HEK293 (cell line): ENCODE measurements at regions not wholly inside any gene's neighbourhood (a gene's known extent, or its start where the extent isn't known, plus 50 kb on each side); places are given as distances from the start of the nearest gene placed in this dataset.
A peak's percentile ranks its signal among the peaks of the same experiment; 100 is the strongest.

ENCODE experiments used
- CTCF ChIA-PET: fragments of 350-600 bp; formaldehyde crosslinking; extraction: SDS; loops from one replicate; lab custom pipeline; 2021; ENCODE audit warnings: antibody characterized with exemption; lab: Yijun Ruan, JAX
- POLR2A ChIA-PET: fragments of 300-600 bp; formaldehyde crosslinking; extraction: SDS; loops from one replicate; lab custom pipeline; 2020; ENCODE audit warnings: antibody characterized with exemption, inconsistent platforms; lab: Yijun Ruan, JAX
- H3K27ac ChIP-seq: fragments of 200-500 bp; sonication (Bioruptor generic); 2 replicates; pipeline ENCODE4 v1.5.1; 2014; ENCODE audit warnings: low read depth, low read length, control low read depth, inconsistent platforms; ENCODE audit errors: extremely low read depth
- H3K36me3 ChIP-seq, 2 experiments: fragments of 200-500 bp in 1 of 2; sonication (Bioruptor generic) in 1 of 2; 1 replicate in 1 of 2; 2 replicates in 1 of 2; pipeline ENCODE4 v1.5.1; 2014 to 2017; ENCODE audit warnings: inconsistent platforms in 2 of 2, low read length in 2 of 2; ENCODE audit not compliant: control insufficient read depth in 2 of 2, insufficient read depth in 1 of 2
- H3K4me1 ChIP-seq: fragments of 200-500 bp; sonication (Bioruptor generic); 2 replicates; pipeline ENCODE4 v1.5.1; 2014; ENCODE audit warnings: mild to moderate bottlenecking, low read length, inconsistent platforms; ENCODE audit not compliant: control insufficient read depth, insufficient read depth
- H3K4me3 ChIP-seq: 2 replicates; pipeline ENCODE4 v1.5.1; 2011; ENCODE audit warnings: low read depth, mild to moderate bottlenecking, control low read depth, low read length, moderate library complexity
- H3K9me3 ChIP-seq: fragments of 200-500 bp; sonication (Bioruptor generic); 2 replicates; pipeline ENCODE4 v1.5.1; 2014; ENCODE audit warnings: low read depth, low read length, inconsistent platforms; ENCODE audit not compliant: control insufficient read depth, insufficient read depth
- ELK4 ChIP-seq: IDR thresholded peaks from 2 replicates; pipeline ENCODE4 v1.6.1; 2011; ENCODE audit warnings: mild to moderate bottlenecking, low read depth, low read length, borderline replicate concordance
- GLI2 ChIP-seq: fragments of 450-650 bp; formaldehyde crosslinking; IDR thresholded peaks from 2 replicates; pipeline ENCODE4; 2017; ENCODE audit warnings: missing biosample characterization, missing genetic modification characterization, low read depth, borderline replicate concordance
- GLIS2 ChIP-seq: fragments of 450-650 bp; formaldehyde crosslinking; IDR thresholded peaks from 2 replicates; pipeline ENCODE4 v1.5.1; 2016; ENCODE audit warnings: missing biosample characterization, missing genetic modification characterization
- SP7 ChIP-seq: fragments of 450-650 bp; formaldehyde crosslinking; IDR thresholded peaks from 2 replicates; pipeline ENCODE4 v1.5.1; 2016; ENCODE audit warnings: missing biosample characterization, missing genetic modification characterization
- TRIM28 ChIP-seq: IDR thresholded peaks from 2 replicates; pipeline ENCODE4 v1.6.1; 2011; ENCODE audit warnings: low read length, control low read depth, borderline replicate concordance
- ZNF132 ChIP-seq: fragments of 450-650 bp; formaldehyde crosslinking; IDR thresholded peaks from 2 replicates; pipeline ENCODE4 v1.5.1; 2017; ENCODE audit warnings: missing biosample characterization, missing genetic modification characterization, borderline replicate concordance
- ZNF18 ChIP-seq: fragments of 450-650 bp; formaldehyde crosslinking; IDR thresholded peaks from 2 replicates; pipeline ENCODE4 v1.5.1; 2016; ENCODE audit warnings: missing biosample characterization, missing genetic modification characterization
- ZNF23 ChIP-seq: fragments of 450-650 bp; formaldehyde crosslinking; IDR thresholded peaks from 2 replicates; pipeline ENCODE4 v1.5.1; 2016; ENCODE audit warnings: missing biosample characterization, missing genetic modification characterization, borderline replicate concordance
- ZNF350 ChIP-seq: fragments of 450-650 bp; formaldehyde crosslinking; IDR thresholded peaks from 2 replicates; pipeline ENCODE4 v1.5.0; 2017; ENCODE audit warnings: missing biosample characterization, mild to moderate bottlenecking, missing genetic modification characterization
- ZNF433 ChIP-seq: fragments of 450-650 bp; formaldehyde crosslinking; IDR thresholded peaks from 2 replicates; pipeline ENCODE4 v1.5.1; 2016; ENCODE audit warnings: missing biosample characterization, missing genetic modification characterization, low read depth
- ZNF488 ChIP-seq: fragments of 450-650 bp; formaldehyde crosslinking; IDR thresholded peaks from 2 replicates; pipeline ENCODE4 v1.5.1; 2016; ENCODE audit warnings: missing biosample characterization, missing genetic modification characterization
- ZNF596 ChIP-seq: fragments of 450-650 bp; IDR thresholded peaks from 2 replicates; pipeline ENCODE4 v1.5.0; 2018; ENCODE audit warnings: missing biosample characterization, mild to moderate bottlenecking, missing genetic modification characterization, moderate library complexity
- ZNF639 ChIP-seq: fragments of 450-650 bp; formaldehyde crosslinking; IDR thresholded peaks from 2 replicates; pipeline ENCODE4 v1.5.1; 2016; ENCODE audit warnings: missing biosample characterization, missing genetic modification characterization
- ZNF654 ChIP-seq: fragments of 450-650 bp; formaldehyde crosslinking; IDR thresholded peaks from 2 replicates; pipeline ENCODE4 v1.5.1; 2016; ENCODE audit warnings: low read depth, missing biosample characterization, missing genetic modification characterization
- ZNF777 ChIP-seq: fragments of 450-650 bp; formaldehyde crosslinking; IDR thresholded peaks from 2 replicates; pipeline ENCODE4 v1.5.1; 2017; ENCODE audit warnings: missing biosample characterization, missing genetic modification characterization, borderline replicate concordance
- TF ChIP-seq, protein P1 (sequence below): fragments of 450-650 bp; formaldehyde crosslinking; IDR thresholded peaks from 2 replicates; pipeline ENCODE4 v1.5.1; 2016; ENCODE audit warnings: missing biosample characterization, missing genetic modification characterization

DNA sequence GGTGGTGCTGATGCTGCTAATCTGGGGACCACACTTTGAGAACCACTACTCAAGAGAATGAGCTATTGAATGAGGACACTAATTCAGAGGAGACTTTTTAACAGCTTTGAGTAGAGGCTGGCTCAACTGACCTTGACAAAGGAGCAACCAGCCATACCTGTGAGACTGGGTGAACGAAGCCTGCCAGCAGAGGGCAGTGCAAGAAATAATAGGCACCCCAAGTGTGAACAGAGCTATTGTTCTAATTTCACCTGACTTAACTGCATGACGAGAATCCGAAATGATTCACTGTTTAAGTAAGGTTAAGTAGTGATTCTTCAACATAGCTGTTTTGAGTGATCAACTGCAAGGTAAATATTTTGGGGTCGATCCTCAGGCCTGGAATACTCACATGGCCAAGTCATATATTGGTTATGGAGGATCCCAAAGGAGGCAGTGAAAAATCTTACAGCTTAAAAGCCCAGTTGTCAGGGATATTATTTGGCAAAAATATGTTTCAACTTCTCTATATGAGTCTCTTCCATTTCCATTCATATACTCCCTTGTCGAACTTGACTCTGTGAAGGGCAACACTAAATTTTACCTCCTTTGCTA lies 550.5 kb upstream of the MARCKS start (continued):
- TF ChIP-seq ZNF18 (tag by site-specific recombination) (peak; percentile 86), SP7 (tag by site-specific recombination) (0 out of 2 replicates have a peak, but pooled peaks have one; percentile 19), ZNF777 (tag by site-specific recombination) (no peak), ZNF654 (tag by site-specific recombination) (peak; percentile 37), TRIM28 (peak; percentile 55; the same call in 1 of the 2 replicates), ELK4 (no peak), GLIS2 (tag by site-specific recombination) (no peak), ZNF433 (tag by site-specific recombination) (no peak), ZNF350 (tag by site-specific recombination) (no peak), ZNF596 (tag by site-specific recombination) (no peak)

DNA sequence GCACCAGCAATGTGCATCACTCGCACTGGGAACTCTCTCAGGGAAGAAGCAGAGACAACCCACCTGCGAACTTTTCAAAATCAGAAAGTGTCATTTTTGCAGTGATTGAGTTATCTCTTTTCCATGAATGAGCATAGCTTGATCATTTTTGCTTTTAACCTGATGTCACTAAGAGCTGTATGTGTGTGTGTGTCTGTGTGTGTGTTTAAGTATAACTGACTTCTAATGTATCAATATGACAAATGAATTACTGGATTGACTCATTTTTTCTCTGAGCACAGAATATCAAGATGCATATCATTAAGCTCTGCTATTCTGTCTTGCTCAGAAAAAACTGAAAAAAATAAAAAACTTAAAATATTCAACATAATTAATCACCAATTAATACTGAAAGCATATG lies 548.9 kb upstream of the MARCKS start:
- no peak overlapping the region for H3K4me3 ChIP-seq
- TF ChIP-seq ZNF350 (tag by site-specific recombination) (no peak), ZNF639 (no peak), ZNF23 (tag by site-specific recombination) (no peak), ZNF132 (tag by site-specific recombination) (no peak), ZNF488 (tag by site-specific recombination) (no peak), GLI2 (tag by site-specific recombination) (no peak)
- TF ChIP-seq, protein P1, sequence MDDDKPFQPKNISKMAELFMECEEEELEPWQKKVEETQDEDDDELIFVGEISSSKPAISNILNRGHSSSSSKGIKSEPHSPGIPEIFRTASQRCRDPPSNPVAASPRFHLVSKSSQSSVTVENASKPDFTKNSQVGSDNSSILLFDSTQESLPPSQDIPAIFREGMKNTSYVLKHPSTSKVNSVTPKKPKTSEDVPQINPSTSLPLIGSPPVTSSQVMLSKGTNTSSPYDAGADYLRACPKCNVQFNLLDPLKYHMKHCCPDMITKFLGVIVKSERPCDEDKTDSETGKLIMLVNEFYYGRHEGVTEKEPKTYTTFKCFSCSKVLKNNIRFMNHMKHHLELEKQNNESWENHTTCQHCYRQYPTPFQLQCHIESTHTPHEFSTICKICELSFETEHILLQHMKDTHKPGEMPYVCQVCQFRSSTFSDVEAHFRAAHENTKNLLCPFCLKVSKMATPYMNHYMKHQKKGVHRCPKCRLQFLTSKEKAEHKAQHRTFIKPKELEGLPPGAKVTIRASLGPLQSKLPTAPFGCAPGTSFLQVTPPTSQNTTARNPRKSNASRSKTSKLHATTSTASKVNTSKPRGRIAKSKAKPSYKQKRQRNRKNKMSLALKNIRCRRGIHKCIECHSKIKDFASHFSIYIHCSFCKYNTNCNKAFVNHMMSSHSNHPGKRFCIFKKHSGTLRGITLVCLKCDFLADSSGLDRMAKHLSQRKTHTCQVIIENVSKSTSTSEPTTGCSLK = no peak
- TF ChIP-seq, all 188 proteins: peak for 0
- Histone ChIP-seq H3K36me3 (no peaks in the 10 kb centered on the region), H3K27ac (no peak overlapping the region), H3K9me3 (no peaks in the 10 kb centered on the region), H3K4me1 (no peaks in the 10 kb centered on the region)
- ChIA-PET CTCF (interaction anchor here (1.0 to 1.2 kb wide), 2 partner anchors 14 to 151 kb away, joined by 3 to 4 read pairs; no protein-coding TSS in a partner anchor), POLR2A (interaction anchor here (0.5 to 1.0 kb wide), 2 partner anchors 126 to 551 kb away, joined by 4 read pairs; no protein-coding TSS in a partner anchor)
